ENCODE measurements at regions not wholly inside any gene's neighbourhood (a gene's known extent, or its start where the extent isn't known, plus 50 kb on each side); places are given as distances from the start of the nearest gene placed in this dataset.

GRCh38 chr2:195168369-195168768, 488.7 kb upstream of the SLC39A10 start:
- Histone ChIP-seq H3K27ac (ENCODE audit: insufficient read depth, low read depth, low read length, poor library complexity, severe bottlenecking) (no peak overlapping the region), H3K36me3 (ENCODE audit: control insufficient read depth, insufficient read depth, low read length) (no peaks in the 10 kb centered on the region), H3K9me3 (ENCODE audit: control insufficient read depth, low read length) (no peaks in the 10 kb centered on the region), H3K4me3 (ENCODE audit: insufficient read depth, low read depth, low read length) (no peak overlapping the region), H3K27me3 (ENCODE audit: control insufficient read depth, insufficient read depth, low read length, poor library complexity, severe bottlenecking) (no peaks in the 10 kb centered on the region), H3K4me1 (ENCODE audit: control insufficient read depth, insufficient read depth, low read length) (no peaks in the 10 kb centered on the region)

GRCh38 chr2:195164930-195165329, 492.1 kb upstream of the SLC39A10 start:
- WGBS, 2 experiments: 91 to 94% methylated on average over 2 of the region's 2 CpGs
- no peaks in the 10 kb centered on the region for H3K27me3 ChIP-seq (ENCODE audit: control insufficient read depth, insufficient read depth, low read length, poor library complexity, severe bottlenecking)
- no peaks in the 10 kb centered on the region for H3K36me3 ChIP-seq (ENCODE audit: control insufficient read depth, insufficient read depth, low read length)
- H3K27ac ChIP-seq (ENCODE audit: insufficient read depth, low read depth, low read length, poor library complexity, severe bottlenecking): no peak overlapping the region
- no peaks in the 10 kb centered on the region for H3K9me3 ChIP-seq (ENCODE audit: control insufficient read depth, low read length)
- H3K4me3 ChIP-seq (ENCODE audit: insufficient read depth, low read depth, low read length): no peak overlapping the region
- no peaks in the 10 kb centered on the region for H3K4me1 ChIP-seq (ENCODE audit: control insufficient read depth, insufficient read depth, low read length)

- Histone ChIP-seq H3K27ac (ENCODE audit: insufficient read depth, low read depth, low read length, poor library complexity, severe bottlenecking) (no peak overlapping the region), H3K36me3 (ENCODE audit: control insufficient read depth, insufficient read depth, low read length) (no peaks in the 10 kb centered on the region), H3K4me1 (ENCODE audit: control insufficient read depth, insufficient read depth, low read length) (no peaks in the 10 kb centered on the region), H3K9me3 (ENCODE audit: control insufficient read depth, low read length) (no peaks in the 10 kb centered on the region), H3K4me3 (ENCODE audit: insufficient read depth, low read depth, low read length) (no peak overlapping the region), H3K27me3 (ENCODE audit: control insufficient read depth, insufficient read depth, low read length, poor library complexity, severe bottlenecking) (no peaks in the 10 kb centered on the region)
- 61% methylated on average over 3 of the region's 3 CpGs for WGBS, 2 experiments
Measured at GRCh38 chr2:195162918-195163317, 494.1 kb upstream of the SLC39A10 start.

- WGBS, 2 experiments: 93 to 95% methylated on average over 3 of the region's 3 CpGs
Measured at GRCh38 chr2:195162194-195162593, 494.8 kb upstream of the SLC39A10 start.

GRCh38 chr2:195160963-195161362, 496.1 kb upstream of the SLC39A10 start:
- H3K27ac ChIP-seq (ENCODE audit: insufficient read depth, low read depth, low read length, poor library complexity, severe bottlenecking): no peak overlapping the region
- H3K4me3 ChIP-seq (ENCODE audit: insufficient read depth, low read depth, low read length): no peak overlapping the region
- no peaks in the 10 kb centered on the region for H3K36me3 ChIP-seq (ENCODE audit: control insufficient read depth, insufficient read depth, low read length)
- H3K4me1 ChIP-seq (ENCODE audit: control insufficient read depth, insufficient read depth, low read length): no peaks in the 10 kb centered on the region
- WGBS, 2 experiments: 87 to 92% methylated on average over 1 to 2 of the region's 2 CpGs
- no peaks in the 10 kb centered on the region for H3K9me3 ChIP-seq (ENCODE audit: control insufficient read depth, low read length)
- H3K27me3 ChIP-seq (ENCODE audit: control insufficient read depth, insufficient read depth, low read length, poor library complexity, severe bottlenecking): no peaks in the 10 kb centered on the region

More at GRCh38 chr2:195162194-195162593, 494.8 kb upstream of the SLC39A10 start:
- H3K27me3 ChIP-seq (ENCODE audit: control insufficient read depth, insufficient read depth, low read length, poor library complexity, severe bottlenecking): no peaks in the 10 kb centered on the region
- H3K9me3 ChIP-seq (ENCODE audit: control insufficient read depth, low read length): no peaks in the 10 kb centered on the region
- no peak overlapping the region for H3K4me3 ChIP-seq (ENCODE audit: insufficient read depth, low read depth, low read length)
- no peaks in the 10 kb centered on the region for H3K4me1 ChIP-seq (ENCODE audit: control insufficient read depth, insufficient read depth, low read length)
- H3K27ac ChIP-seq (ENCODE audit: insufficient read depth, low read depth, low read length, poor library complexity, severe bottlenecking): no peak overlapping the region
- H3K36me3 ChIP-seq (ENCODE audit: control insufficient read depth, insufficient read depth, low read length): no peaks in the 10 kb centered on the region

GRCh38 chr2:195151711-195152110, 505.3 kb upstream of the SLC39A10 start:
- Histone ChIP-seq H3K27ac (ENCODE audit: insufficient read depth, low read depth, low read length, poor library complexity, severe bottlenecking) (no peak overlapping the region), H3K36me3 (ENCODE audit: control insufficient read depth, insufficient read depth, low read length) (no peaks in the 10 kb centered on the region), H3K4me3 (ENCODE audit: insufficient read depth, low read depth, low read length) (no peak overlapping the region), H3K9me3 (ENCODE audit: control insufficient read depth, low read length) (no peaks in the 10 kb centered on the region), H3K4me1 (ENCODE audit: control insufficient read depth, insufficient read depth, low read length) (no peaks in the 10 kb centered on the region), H3K27me3 (ENCODE audit: control insufficient read depth, insufficient read depth, low read length, poor library complexity, severe bottlenecking) (no peaks in the 10 kb centered on the region)
- 67 to 81% methylated on average over 2 of the region's 2 CpGs for WGBS, 2 experiments

- H3K36me3 ChIP-seq (ENCODE audit: control insufficient read depth, insufficient read depth, low read length): no peaks in the 10 kb centered on the region
- H3K4me3 ChIP-seq (ENCODE audit: insufficient read depth, low read depth, low read length): no peak overlapping the region
- H3K4me1 ChIP-seq (ENCODE audit: control insufficient read depth, insufficient read depth, low read length): no peaks in the 10 kb centered on the region
- no peaks in the 10 kb centered on the region for H3K9me3 ChIP-seq (ENCODE audit: control insufficient read depth, low read length)
- no peaks in the 10 kb centered on the region for H3K27me3 ChIP-seq (ENCODE audit: control insufficient read depth, insufficient read depth, low read length, poor library complexity, severe bottlenecking)
- WGBS, 2 experiments: 100% methylated on average over 2 of the region's 2 CpGs
- no peak overlapping the region for H3K27ac ChIP-seq (ENCODE audit: insufficient read depth, low read depth, low read length, poor library complexity, severe bottlenecking)
Measured at GRCh38 chr2:195150819-195151218, 506.2 kb upstream of the SLC39A10 start.

- 97 to 98% methylated on average over 3 to 5 of the region's 5 CpGs for WGBS, 2 experiments
Measured at GRCh38 chr2:195148004-195148403, 509.0 kb upstream of the SLC39A10 start.

GRCh38 chr2:195146761-195147541, 510.1 kb upstream of the SLC39A10 start:
- no peak overlapping the region for H3K27ac ChIP-seq (ENCODE audit: insufficient read depth, low read depth, low read length, poor library complexity, severe bottlenecking)
- peaks cover 2% of the 10 kb centered on the region for H3K9me3 ChIP-seq (ENCODE audit: control insufficient read depth, low read length)
- 88 to 91% methylated on average over 2 to 4 of the region's 4 CpGs for WGBS, 2 experiments
- H3K27me3 ChIP-seq (ENCODE audit: control insufficient read depth, insufficient read depth, low read length, poor library complexity, severe bottlenecking): no peaks in the 10 kb centered on the region
- H3K4me1 ChIP-seq (ENCODE audit: control insufficient read depth, insufficient read depth, low read length): no peaks in the 10 kb centered on the region
- H3K4me3 ChIP-seq (ENCODE audit: insufficient read depth, low read depth, low read length): no peak overlapping the region
- H3K36me3 ChIP-seq (ENCODE audit: control insufficient read depth, insufficient read depth, low read length): no peaks in the 10 kb centered on the region

More at GRCh38 chr2:195148004-195148403, 509.0 kb upstream of the SLC39A10 start:
- Histone ChIP-seq H3K9me3 (ENCODE audit: control insufficient read depth, low read length) (peaks cover 2% of the 10 kb centered on the region), H3K4me1 (ENCODE audit: control insufficient read depth, insufficient read depth, low read length) (no peaks in the 10 kb centered on the region), H3K27me3 (ENCODE audit: control insufficient read depth, insufficient read depth, low read length, poor library complexity, severe bottlenecking) (no peaks in the 10 kb centered on the region), H3K36me3 (ENCODE audit: control insufficient read depth, insufficient read depth, low read length) (no peaks in the 10 kb centered on the region), H3K27ac (ENCODE audit: insufficient read depth, low read depth, low read length, poor library complexity, severe bottlenecking) (no peak overlapping the region), H3K4me3 (ENCODE audit: insufficient read depth, low read depth, low read length) (no peak overlapping the region)

- no peak overlapping the region for H3K27ac ChIP-seq (ENCODE audit: insufficient read depth, low read depth, low read length, poor library complexity, severe bottlenecking)
- no peaks in the 10 kb centered on the region for H3K4me1 ChIP-seq (ENCODE audit: control insufficient read depth, insufficient read depth, low read length)
- H3K9me3 ChIP-seq (ENCODE audit: control insufficient read depth, low read length): no peaks in the 10 kb centered on the region
- H3K36me3 ChIP-seq (ENCODE audit: control insufficient read depth, insufficient read depth, low read length): no peaks in the 10 kb centered on the region
- 91 to 94% methylated on average over 4 of the region's 7 CpGs for WGBS, 2 experiments
- no peak overlapping the region for H3K4me3 ChIP-seq (ENCODE audit: insufficient read depth, low read depth, low read length)
- no peaks in the 10 kb centered on the region for H3K27me3 ChIP-seq (ENCODE audit: control insufficient read depth, insufficient read depth, low read length, poor library complexity, severe bottlenecking)
Measured at GRCh38 chr2:195138435-195138834, 518.6 kb upstream of the SLC39A10 start.
